Activated CD8-positive, alpha-beta T cell treated with anti-CD3 and anti-CD28 coated beads for 36 hours (primary cell): ENCODE measurements at regions not wholly inside any gene's neighbourhood (a gene's known extent, or its start where the extent isn't known, plus 50 kb on each side); places are given as distances from the start of the nearest gene placed in this dataset.

ENCODE experiments used
- ATAC-seq: fragments of 200-7000 bp; cut with Tn5 transposase; one replicate; pipeline ENCODE4 v1.10.0; 2021; ENCODE audit warnings: mild to moderate bottlenecking, moderate library complexity
- CTCF ChIA-PET: fragments of 350-600 bp; sonication (Branson Sonifier 250); formaldehyde crosslinking; loops from one replicate; lab custom pipeline; 2021; ENCODE audit warnings: antibody characterized with exemption; lab: Charles Lee
- POLR2A ChIA-PET: fragments of 350-600 bp; sonication (Branson Sonifier 250); formaldehyde crosslinking; loops from one replicate; lab custom pipeline; 2021; ENCODE audit warnings: antibody characterized with exemption; lab: Charles Lee
- DNase-seq: peaks from one replicate; pipeline ENCODE4 v3.0.0-alpha.2; 2020
- H3K27ac Mint-ChIP-seq: one replicate; pipeline ENCODE4 v1.8.0; 2021; ENCODE audit warnings: mild to moderate bottlenecking, mixed read lengths
- H3K27me3 Mint-ChIP-seq: one replicate; pipeline ENCODE4 v1.8.0; 2021; ENCODE audit warnings: mixed read lengths
- H3K36me3 Mint-ChIP-seq: one replicate; pipeline ENCODE4 v1.8.0; 2021; ENCODE audit warnings: low read depth, mixed read lengths
- H3K4me1 Mint-ChIP-seq: one replicate; pipeline ENCODE4 v1.8.0; 2021; ENCODE audit warnings: low read depth, mixed read lengths
- H3K4me3 Mint-ChIP-seq: one replicate; pipeline ENCODE4 v1.8.0; 2021; ENCODE audit warnings: mild to moderate bottlenecking, moderate library complexity, mixed read lengths
- H3K9me3 Mint-ChIP-seq: one replicate; pipeline ENCODE4 v1.8.0; 2021; ENCODE audit warnings: mixed read lengths
- intact Hi-C: fragments of 100-400 bp; cut with micrococcal nuclease; formaldehyde crosslinking; loops from one replicate; pipeline ENCODE4 v1.10.0; 2022
- TF ChIP-seq, protein P1 (sequence below): fragments of 200-600 bp; IDR thresholded peaks from one replicate; pipeline ENCODE4 v1.8.0; 2022; ENCODE audit warnings: antibody characterized with exemption, mild to moderate bottlenecking

- DNase-seq (no peak), ATAC-seq (no peak)
- Mint-ChIP-seq H3K4me1 (no peaks in the 10 kb centered on the region), H3K4me3 (no peak overlapping the region), H3K9me3 (peaks cover 3% of the 10 kb centered on the region), H3K36me3 (no peaks in the 10 kb centered on the region), H3K27ac (no peak overlapping the region), H3K27me3 (no peaks in the 10 kb centered on the region)
- intact Hi-C loops: no loop called here
- CTCF ChIA-PET: no interaction called here
- TF ChIP-seq, protein P1, sequence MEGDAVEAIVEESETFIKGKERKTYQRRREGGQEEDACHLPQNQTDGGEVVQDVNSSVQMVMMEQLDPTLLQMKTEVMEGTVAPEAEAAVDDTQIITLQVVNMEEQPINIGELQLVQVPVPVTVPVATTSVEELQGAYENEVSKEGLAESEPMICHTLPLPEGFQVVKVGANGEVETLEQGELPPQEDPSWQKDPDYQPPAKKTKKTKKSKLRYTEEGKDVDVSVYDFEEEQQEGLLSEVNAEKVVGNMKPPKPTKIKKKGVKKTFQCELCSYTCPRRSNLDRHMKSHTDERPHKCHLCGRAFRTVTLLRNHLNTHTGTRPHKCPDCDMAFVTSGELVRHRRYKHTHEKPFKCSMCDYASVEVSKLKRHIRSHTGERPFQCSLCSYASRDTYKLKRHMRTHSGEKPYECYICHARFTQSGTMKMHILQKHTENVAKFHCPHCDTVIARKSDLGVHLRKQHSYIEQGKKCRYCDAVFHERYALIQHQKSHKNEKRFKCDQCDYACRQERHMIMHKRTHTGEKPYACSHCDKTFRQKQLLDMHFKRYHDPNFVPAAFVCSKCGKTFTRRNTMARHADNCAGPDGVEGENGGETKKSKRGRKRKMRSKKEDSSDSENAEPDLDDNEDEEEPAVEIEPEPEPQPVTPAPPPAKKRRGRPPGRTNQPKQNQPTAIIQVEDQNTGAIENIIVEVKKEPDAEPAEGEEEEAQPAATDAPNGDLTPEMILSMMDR: no peak
- POLR2A ChIA-PET: no interaction called here
Observed at GRCh38 chr7:49479936-49480544, 293.4 kb upstream of the VWC2 start.

GRCh38 chr7:49481075-49481474, 292.4 kb upstream of the VWC2 start:
- no peaks in the 10 kb centered on the region for H3K27me3 Mint-ChIP-seq
- no peaks in the 10 kb centered on the region for H3K4me1 Mint-ChIP-seq
- POLR2A ChIA-PET: no interaction called here
- H3K36me3 Mint-ChIP-seq: no peaks in the 10 kb centered on the region
- H3K4me3 Mint-ChIP-seq: no peak overlapping the region
- ATAC-seq (no peak), DNase-seq (no peak)
- intact Hi-C loops: no loop called here
- peaks cover 3% of the 10 kb centered on the region for H3K9me3 Mint-ChIP-seq
- TF ChIP-seq, protein P1: no peak
- no peak overlapping the region for H3K27ac Mint-ChIP-seq
- CTCF ChIA-PET: no interaction called here

- no peak for ATAC-seq
- TF ChIP-seq, protein P1: no peak
Observed at GRCh38 chr7:49483142-49483541, 290.3 kb upstream of the VWC2 start.

GRCh38 chr7:49486974-49487829, 286.2 kb upstream of the VWC2 start:
- H3K27ac Mint-ChIP-seq: no peak overlapping the region
- CTCF ChIA-PET: no interaction called here
- DNase-seq: no peak
- ATAC-seq: no peak
- H3K4me3 Mint-ChIP-seq: no peak overlapping the region
- intact Hi-C loops: no loop called here
- no peaks in the 10 kb centered on the region for H3K4me1 Mint-ChIP-seq
- TF ChIP-seq, protein P1: no peak
- H3K9me3 Mint-ChIP-seq: no peaks in the 10 kb centered on the region
- H3K36me3 Mint-ChIP-seq: no peaks in the 10 kb centered on the region
- POLR2A ChIA-PET: no interaction called here
- no peaks in the 10 kb centered on the region for H3K27me3 Mint-ChIP-seq

More at GRCh38 chr7:49483142-49483541, 290.3 kb upstream of the VWC2 start:
- intact Hi-C loops: no loop called here
- Mint-ChIP-seq H3K4me3 (no peak overlapping the region), H3K4me1 (no peaks in the 10 kb centered on the region), H3K27me3 (no peaks in the 10 kb centered on the region), H3K9me3 (peaks cover 2% of the 10 kb centered on the region), H3K27ac (no peak overlapping the region), H3K36me3 (no peaks in the 10 kb centered on the region)
- peak; percentile 3 for DNase-seq
- POLR2A ChIA-PET: no interaction called here
- CTCF ChIA-PET: no interaction called here

GRCh38 chr7:49487830-49488140, 285.7 kb upstream of the VWC2 start:
- intact Hi-C loops: no loop called here
- TF ChIP-seq, protein P1: no peak
- no peak for DNase-seq
- CTCF ChIA-PET: no interaction called here
- Mint-ChIP-seq H3K36me3 (no peaks in the 10 kb centered on the region), H3K4me1 (no peaks in the 10 kb centered on the region), H3K27me3 (no peaks in the 10 kb centered on the region), H3K4me3 (no peak overlapping the region), H3K9me3 (no peaks in the 10 kb centered on the region), H3K27ac (no peak overlapping the region)
- POLR2A ChIA-PET: no interaction called here
- no peak for ATAC-seq
